ENCODE measurements at regions not wholly inside any gene's neighbourhood (a gene's known extent, or its start where the extent isn't known, plus 50 kb on each side); places are given as distances from the start of the nearest gene placed in this dataset.

- no peak for DNase-seq (ENCODE audit: low read depth)
Observed at GRCh38 chr2:106981491-106981890, 95.5 kb upstream of the ST6GAL2 start.

DNA sequence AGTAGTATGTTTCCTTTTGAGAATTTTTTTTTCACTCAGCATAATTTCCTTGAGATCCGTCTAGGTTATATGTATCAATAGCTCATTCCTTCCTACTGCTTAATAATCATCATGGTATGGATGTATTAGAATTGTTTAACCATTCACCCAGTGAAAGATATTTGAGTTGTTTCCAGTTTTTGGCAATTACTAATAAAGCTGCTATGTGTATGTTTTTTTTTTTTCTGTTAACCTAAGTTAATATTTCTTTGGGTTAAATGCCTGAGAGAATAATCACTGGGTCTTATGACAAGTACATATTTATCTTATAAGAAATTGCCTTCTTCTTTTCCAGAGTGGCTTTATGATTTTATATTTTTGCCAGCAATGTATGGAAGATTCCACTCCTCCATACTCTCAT lies 96.4 kb upstream of the ST6GAL2 start:
- DNase-seq (ENCODE audit: low read depth): peak; percentile 46

GRCh38 chr2:106983305-106983704 lies 97.3 kb upstream of the ST6GAL2 start:
- DNase-seq (ENCODE audit: low read depth): peak; percentile 51

DNA sequence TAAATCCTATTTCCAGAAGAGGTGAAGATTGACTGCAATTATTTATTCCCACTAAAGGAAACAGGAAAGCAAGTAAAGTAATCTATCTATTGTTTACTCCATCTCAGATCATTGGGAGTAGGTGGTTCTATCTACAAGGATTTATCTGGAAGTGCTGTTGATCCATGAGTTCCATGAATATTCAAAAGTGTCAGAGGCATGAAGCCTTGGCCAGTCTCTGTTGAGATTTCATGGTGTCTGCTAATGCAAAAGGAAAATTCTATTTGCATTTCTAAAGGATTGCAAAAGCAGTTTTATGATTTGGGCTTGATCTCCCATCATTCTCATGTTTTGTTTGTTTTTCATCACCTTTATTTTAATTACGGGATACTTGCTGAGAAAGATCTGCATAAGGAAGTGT lies 102.4 kb upstream of the ST6GAL2 start:
- DNase-seq (ENCODE audit: low read depth): no peak

DNA sequence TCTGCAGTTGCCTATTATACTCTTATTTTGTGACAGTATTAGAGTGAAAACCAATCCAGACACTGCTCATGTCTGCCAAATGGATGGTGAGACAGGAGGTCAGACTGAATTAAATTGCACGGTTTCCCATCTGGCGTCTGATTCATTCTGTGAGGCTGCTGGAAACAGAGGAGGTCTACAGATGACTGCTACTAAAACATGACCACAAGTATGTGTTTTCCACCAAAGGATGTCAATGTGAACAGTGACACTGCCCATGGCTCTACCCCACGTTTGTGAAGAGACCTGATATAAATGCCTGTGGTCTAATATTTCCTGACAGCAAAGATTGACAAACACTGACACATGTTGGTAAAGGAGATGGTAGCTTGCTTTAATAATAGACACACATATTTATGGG lies 104.3 kb upstream of the ST6GAL2 start:
- peak; percentile 90 for DNase-seq (ENCODE audit: low read depth)

- peak; percentile 17 for DNase-seq (ENCODE audit: low read depth)
Observed at GRCh38 chr2:106991866-106992265, 105.9 kb upstream of the ST6GAL2 start.

GRCh38 chr2:106995556-106995955 lies 109.6 kb upstream of the ST6GAL2 start:
- peak; percentile 47 for DNase-seq (ENCODE audit: low read depth)

DNA sequence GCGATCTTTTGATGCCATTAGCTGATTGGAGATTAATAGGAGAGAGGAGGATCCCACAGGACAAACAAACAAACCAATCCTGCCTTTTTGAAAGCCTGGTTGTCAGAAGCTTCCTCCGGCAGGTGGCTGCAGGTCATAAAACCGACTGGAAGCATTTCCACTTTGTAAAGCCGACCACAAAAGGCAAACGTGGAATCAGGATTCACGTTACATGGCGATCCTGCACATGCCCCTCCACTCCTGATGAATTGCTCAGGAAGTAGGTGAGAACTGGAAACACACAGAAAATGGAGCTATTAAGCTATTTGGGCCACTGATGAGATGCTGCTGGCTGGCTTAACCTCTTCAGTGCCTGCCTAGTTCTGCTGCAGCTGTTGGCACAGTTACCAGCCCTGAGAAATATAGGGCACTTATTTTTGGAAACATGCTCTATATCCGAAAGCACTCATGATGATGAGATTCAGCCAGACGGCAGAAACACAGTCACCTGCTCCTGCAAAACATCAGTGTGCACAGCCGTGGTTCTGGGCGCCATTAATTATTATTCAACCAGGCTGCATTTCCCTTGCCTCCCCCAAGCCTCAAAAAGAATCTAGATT lies 110.3 kb upstream of the ST6GAL2 start:
- no peak for DNase-seq (ENCODE audit: low read depth)

DNA sequence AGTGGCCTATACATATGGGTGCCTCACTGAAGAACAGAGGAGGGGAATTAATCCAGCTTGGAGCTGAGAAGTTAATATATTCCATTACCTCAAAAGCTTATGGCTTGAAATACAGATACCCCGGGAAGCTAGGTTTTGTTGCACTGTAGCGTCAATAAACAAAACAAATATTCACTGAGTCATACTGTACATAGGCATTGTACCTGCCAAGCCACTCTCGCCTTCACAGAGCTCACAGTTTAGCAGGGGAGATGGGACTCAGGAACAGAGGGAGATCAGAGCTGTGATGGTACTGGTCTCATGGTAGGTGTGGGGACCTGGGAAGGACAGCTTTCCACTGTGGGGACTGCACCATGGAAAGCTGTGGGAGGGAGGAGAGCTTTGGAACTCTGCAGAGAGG lies 111.2 kb upstream of the ST6GAL2 start:
- DNase-seq (ENCODE audit: low read depth): no peak

DNA sequence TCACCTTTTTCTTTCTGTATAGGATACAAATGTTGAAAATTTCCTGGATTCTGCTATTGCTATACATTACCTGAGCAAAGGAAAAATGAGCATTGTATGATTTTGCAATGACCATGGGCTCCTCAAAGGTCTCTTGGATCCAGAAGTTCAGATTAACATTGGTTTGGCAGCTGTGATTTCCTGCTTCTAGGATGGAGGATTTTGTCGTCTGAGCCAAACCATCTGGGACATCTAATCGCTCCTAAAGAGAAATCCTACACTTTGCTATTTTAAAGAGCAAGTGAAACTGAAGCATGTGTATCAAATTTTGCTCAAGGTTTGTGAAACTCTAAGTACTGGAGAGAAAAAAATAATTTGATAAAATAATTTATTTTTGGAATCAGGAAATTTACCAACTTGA lies 115.1 kb upstream of the ST6GAL2 start:
- no peak for DNase-seq (ENCODE audit: low read depth)

GRCh38 chr2:107001551-107001950 lies 115.6 kb upstream of the ST6GAL2 start:
- no peak for DNase-seq (ENCODE audit: low read depth)

GRCh38 chr2:107001964-107002696 lies 116.2 kb upstream of the ST6GAL2 start:
- peak; percentile 86 for DNase-seq (ENCODE audit: low read depth)

GRCh38 chr2:107002735-107003134 lies 116.8 kb upstream of the ST6GAL2 start:
- DNase-seq (ENCODE audit: low read depth): peak; percentile 48

DNA sequence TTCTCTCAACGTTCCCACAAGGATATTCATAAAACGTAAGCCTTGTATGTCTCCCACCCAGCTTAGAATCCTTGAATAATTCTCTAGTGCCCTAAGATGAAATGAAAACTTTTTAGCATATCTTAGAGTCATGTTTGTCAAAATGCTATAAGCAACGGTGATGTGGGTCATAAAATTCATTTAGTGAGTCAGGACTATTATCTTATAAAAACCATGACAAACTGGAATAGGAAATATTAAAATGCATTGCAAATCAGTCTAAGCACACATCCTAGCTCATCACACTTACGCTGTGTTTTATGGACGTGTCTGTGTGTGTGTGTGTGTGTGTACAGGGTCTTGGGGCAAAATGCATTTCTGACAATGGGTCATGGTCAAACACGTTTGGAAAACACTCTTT lies 119.9 kb upstream of the ST6GAL2 start:
- no peak for DNase-seq (ENCODE audit: low read depth)

DNA sequence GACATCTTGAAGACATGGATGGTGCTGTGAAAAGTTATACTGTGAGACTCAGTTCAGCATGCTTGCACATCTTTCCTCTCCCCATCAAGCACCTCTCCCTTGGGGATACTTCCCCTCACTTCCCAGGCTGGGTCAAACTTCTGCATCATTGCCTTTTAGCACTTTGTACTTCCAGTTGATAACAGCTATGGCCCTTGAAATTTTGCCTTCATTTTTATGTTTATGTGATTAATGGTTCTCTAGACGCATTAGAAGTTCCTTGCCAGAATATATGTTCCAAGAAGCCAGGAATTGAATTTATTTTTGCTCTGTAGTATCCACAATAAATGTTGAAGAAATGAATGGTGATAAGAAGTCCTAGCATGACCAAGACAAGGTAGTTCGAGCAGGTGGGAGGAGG lies 120.9 kb upstream of the ST6GAL2 start:
- DNase-seq (ENCODE audit: low read depth): no peak

DNA sequence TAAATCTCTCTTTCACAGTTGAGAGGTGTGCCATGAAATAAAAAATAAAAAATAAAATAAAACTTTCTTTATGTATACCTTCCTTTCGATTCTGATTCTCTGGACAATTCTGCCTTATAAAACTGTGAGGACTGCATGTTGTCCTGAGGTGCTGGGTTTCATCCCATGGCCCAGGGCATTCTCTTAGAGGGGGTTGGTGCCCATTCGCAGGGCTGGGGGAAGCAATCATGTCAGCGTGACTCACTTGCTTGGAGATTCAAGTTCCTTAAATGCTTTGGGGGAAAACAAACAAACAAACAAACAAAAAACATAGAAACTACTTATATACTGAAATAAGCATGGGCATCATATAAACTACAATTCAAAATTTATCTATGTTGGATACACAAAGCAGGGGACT lies 122.0 kb upstream of the ST6GAL2 start:
- no peak for DNase-seq (ENCODE audit: low read depth)

DNA sequence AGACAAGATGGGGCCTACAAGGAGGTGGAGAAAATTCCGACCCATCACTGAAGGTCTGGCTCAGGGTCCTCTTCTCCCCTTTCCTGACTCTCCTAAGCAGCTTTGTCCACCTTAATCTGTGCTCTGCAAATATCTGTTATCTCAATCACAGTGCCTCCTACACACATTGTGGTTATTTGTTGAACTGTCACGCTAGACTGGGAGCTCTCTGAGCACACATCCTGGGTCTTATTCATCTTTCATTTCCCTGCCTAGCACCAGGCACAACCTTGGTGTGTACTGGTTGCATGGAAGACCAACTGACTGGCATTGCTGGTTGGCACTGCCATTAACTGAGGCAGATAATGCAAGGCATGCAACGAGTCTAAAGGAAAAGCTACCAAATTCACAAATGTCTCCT lies 122.9 kb upstream of the ST6GAL2 start:
- no peak for DNase-seq (ENCODE audit: low read depth)

GRCh38 chr2:107009275-107009674 lies 123.3 kb upstream of the ST6GAL2 start:
- no peak for DNase-seq (ENCODE audit: low read depth)

GRCh38 chr2:107012714-107013306 lies 126.8 kb upstream of the ST6GAL2 start:
- DNase-seq (ENCODE audit: low read depth): no peak

DNA sequence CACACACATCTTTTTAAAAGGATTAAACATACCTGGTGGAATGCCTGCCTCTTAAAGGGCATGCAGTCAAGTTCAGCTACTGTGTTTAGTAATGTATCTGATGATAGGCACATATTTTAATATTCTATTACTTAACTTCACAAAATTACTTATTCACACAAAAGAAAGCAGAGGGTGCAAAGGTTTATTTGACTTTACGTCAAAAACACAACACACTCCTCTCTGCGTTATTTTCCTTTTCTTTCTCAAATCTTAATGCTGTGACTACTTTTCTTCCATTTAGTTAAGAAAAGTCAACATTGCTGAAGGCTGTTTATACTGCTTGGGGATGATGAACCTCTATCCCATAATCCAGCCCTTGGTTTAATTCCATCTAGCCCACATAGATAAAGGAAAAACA lies 127.9 kb upstream of the ST6GAL2 start:
- DNase-seq (ENCODE audit: low read depth): no peak

- no peak for DNase-seq (ENCODE audit: low read depth)
Observed at GRCh38 chr2:107018366-107018765, 132.4 kb upstream of the ST6GAL2 start.

DNA sequence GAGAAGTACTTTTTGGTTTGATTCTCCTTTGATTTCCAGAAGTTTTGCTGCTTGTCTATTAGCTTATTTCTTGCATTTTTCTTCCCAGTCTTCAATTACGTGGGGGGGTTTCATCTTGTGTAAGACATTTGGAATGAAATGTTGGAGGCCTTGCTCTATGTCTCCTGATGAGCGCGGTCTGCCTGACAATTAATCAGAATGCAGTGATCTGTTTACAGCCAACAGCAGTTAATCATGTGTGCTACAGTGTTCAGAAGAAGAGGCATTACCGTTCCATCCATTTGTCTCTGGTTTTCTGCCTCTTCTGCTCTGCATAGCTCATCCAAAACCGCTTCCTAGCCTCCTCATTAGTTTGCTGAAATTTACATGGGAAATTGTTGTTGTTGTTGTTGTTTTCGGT lies 134.4 kb upstream of the ST6GAL2 start:
- DNase-seq (ENCODE audit: low read depth): no peak

DNA sequence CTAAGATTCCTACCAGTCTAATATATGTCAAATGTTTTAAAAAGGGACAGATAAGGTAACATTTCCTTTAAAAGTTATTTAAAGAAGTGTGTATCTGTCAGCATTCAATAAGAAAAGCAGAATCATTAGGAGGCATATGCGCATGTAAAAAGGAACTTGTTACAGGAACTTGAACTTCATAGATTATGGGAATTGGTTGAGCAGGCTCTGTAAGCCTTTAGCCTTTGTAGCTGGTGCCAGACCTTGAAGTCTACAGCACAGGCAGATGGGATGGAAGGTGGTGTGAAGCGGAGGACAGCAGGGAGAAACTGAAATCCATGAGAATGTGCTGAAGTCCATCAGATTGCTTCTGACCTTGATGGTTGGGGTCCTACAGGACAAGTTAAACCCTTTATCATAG lies 138.3 kb upstream of the ST6GAL2 start:
- no peak for DNase-seq (ENCODE audit: low read depth)

All from EH (cell line).